ENCODE measurements at regions not wholly inside any gene's neighbourhood (a gene's known extent, or its start where the extent isn't known, plus 50 kb on each side); places are given as distances from the start of the nearest gene placed in this dataset.

DNA sequence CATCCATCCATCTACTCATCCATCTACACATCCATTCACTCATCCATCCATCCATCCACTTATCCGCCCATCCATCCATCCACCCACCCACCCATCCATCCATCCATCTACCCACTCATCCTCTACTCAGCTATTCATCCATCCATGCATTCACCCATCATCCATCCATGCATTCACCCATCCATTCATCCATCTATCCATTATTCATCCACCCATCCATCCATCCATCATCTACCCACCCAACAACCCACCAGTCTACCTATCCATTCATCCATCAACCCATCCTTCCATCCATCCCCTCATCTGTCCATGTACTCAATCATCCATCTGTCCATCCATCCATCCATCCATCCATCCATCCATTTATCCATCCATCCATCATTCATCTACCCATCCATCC is 972.7 kb downstream of the BRD1 start:
- no peak overlapping the region for H3K4me3 ChIP-seq
- intact Hi-C loops (cut with DNase I): no loop called here
- no peak overlapping the region for H3K27ac ChIP-seq
- H3K9me3 ChIP-seq (replicated peaks in 1 of 3): no peaks in the 10 kb centered on the region
- DNase-seq: no peak
- no peaks in the 10 kb centered on the region for H3K4me1 ChIP-seq (replicated peaks in 1 of 2)
- TF ChIP-seq, protein P1, sequence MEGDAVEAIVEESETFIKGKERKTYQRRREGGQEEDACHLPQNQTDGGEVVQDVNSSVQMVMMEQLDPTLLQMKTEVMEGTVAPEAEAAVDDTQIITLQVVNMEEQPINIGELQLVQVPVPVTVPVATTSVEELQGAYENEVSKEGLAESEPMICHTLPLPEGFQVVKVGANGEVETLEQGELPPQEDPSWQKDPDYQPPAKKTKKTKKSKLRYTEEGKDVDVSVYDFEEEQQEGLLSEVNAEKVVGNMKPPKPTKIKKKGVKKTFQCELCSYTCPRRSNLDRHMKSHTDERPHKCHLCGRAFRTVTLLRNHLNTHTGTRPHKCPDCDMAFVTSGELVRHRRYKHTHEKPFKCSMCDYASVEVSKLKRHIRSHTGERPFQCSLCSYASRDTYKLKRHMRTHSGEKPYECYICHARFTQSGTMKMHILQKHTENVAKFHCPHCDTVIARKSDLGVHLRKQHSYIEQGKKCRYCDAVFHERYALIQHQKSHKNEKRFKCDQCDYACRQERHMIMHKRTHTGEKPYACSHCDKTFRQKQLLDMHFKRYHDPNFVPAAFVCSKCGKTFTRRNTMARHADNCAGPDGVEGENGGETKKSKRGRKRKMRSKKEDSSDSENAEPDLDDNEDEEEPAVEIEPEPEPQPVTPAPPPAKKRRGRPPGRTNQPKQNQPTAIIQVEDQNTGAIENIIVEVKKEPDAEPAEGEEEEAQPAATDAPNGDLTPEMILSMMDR (IDR thresholded peaks at IDR 0.05): no peak
- TF ChIP-seq POLR2A (IDR thresholded peaks at IDR 0.05): no peak
- H3K27me3 ChIP-seq: no peaks in the 10 kb centered on the region
- 64 to 84% (median 65%) methylated on average over 1 of the region's 1 CpG for WGBS, 4 donors
- H3K36me3 ChIP-seq (replicated peaks in 1 of 2): no peaks in the 10 kb centered on the region

DNA sequence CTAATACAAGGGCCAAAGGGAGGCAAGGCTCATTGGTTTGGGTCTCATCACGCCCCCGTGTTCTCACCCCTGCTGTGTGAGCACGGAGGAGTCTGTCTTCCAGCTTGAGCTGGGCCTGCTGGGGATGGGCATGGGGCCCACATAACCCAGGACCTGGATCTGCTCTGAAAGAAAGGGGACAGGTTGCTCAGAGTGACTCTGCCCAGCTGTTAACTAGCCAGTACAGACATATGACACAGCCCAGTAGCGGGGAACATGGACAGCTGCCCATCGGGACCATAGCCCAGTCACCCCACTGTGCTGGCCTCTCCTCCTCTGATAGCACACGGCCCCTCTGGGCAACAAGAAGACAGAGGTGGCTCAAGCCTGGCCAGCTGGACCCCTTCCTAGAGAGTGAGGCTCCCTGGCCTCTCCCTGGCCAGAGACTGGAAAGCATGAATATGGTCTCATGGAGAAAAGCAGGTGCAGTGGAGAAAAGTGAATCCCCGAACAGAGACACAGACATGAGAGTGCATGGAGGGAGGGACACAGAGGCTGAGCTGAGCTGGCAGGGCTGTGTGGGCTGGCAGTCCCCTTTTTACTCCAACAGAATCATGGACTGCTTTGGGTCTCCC is 973.9 kb downstream of the BRD1 start:
- Histone ChIP-seq H3K9me3 (replicated peaks in 1 of 3) (no peaks in the 10 kb centered on the region), H3K4me3 (no peak overlapping the region), H3K27ac (no peak overlapping the region), H3K4me1 (replicated peaks in 1 of 2) (no peaks in the 10 kb centered on the region), H3K27me3 (no peaks in the 10 kb centered on the region), H3K36me3 (replicated peaks in 1 of 2) (no peaks in the 10 kb centered on the region)
- WGBS, 4 donors: 76 to 85% (median 82%) methylated on average over 5 to 7 of the region's 7 CpGs
- intact Hi-C loops (cut with DNase I): no loop called here
- DNase-seq: no peak
- TF ChIP-seq, protein P1 (IDR thresholded peaks at IDR 0.05): no peak
- TF ChIP-seq POLR2A (IDR thresholded peaks at IDR 0.05): no peak

DNA sequence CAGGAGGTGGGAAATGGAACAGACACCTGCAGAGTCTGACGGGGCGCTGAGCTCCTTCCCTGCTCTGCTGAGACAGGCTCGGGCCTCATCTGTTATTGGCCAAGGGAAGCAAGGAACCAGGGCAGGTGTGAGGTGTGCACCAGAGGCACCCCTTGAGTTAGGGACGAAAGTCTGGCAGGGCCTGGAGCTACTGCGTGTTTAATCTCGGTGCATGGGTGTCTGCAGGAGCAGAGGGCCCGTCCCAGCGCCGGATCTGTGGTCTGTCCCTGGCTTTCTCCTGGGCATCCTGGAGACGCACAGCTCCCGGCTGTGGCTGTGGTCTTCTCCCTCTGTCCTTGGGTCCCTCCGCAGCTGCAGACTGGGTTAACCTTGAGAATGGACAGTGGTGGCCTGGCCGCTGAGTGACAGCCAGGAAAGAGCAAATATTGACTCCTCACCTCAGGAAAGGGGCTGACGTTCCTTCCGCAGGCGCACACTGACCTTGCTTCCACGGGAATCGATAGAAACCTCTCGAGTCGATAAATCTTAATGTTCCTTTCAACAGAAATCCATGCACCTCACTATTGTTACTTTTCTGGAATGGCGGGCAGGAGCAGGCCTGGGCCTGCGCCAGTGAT is 975.6 kb downstream of the BRD1 start:
- TF ChIP-seq POLR2A (IDR thresholded peaks at IDR 0.05): no peak
- TF ChIP-seq, protein P1 (IDR thresholded peaks at IDR 0.05): no peak
- 77 to 88% (median 78%) methylated on average over 11 to 22 of the region's 22 CpGs for WGBS, 4 donors

DNA sequence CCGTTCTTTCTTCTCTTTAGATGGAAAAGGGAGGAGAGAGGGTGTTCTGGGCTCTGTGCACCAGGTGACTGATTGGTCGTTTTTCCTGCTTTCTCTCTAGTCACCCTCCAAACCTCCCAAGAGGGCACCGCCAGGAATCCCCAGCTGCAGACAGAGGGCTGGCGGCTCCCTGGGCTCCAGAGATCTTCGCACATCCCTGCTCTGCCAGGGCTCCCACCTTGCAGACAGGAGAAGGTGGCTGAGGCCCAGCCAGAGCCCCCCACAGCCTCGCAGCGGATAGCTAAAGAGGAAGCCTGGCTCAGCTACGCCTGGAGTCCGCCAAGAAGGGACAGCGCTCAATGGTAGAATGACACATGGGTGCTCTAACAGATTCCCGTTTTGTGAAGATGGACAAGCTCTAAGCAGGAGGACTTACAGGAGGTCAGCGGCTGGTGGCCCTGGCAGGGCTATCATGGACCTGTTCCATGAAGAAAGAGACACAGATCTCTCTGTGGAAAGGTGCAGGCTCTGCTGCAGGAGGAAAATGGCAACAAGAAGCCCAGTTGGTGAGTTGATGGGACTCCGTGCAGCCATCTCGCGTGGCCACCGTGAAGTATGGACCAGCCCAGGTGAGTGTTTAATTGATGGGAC is 976.9 kb downstream of the BRD1 start:
- Histone ChIP-seq H3K4me1 (replicated peaks in 1 of 2) (no peaks in the 10 kb centered on the region), H3K27me3 (no peaks in the 10 kb centered on the region), H3K4me3 (no peak overlapping the region), H3K27ac (no peak overlapping the region), H3K36me3 (replicated peaks in 1 of 2) (no peaks in the 10 kb centered on the region), H3K9me3 (replicated peaks in 1 of 3) (no peaks in the 10 kb centered on the region)
- WGBS, 4 donors: 64 to 89% (median 83%) methylated on average over 15 to 16 of the region's 16 CpGs
- intact Hi-C loops (cut with DNase I): no loop called here
- no peak for TF ChIP-seq POLR2A (IDR thresholded peaks at IDR 0.05)
- TF ChIP-seq, protein P1 (IDR thresholded peaks at IDR 0.05): no peak
- DNase-seq: no peak

More for the DNA sequence above, 975.6 kb downstream of the BRD1 start:
- DNase-seq: no peak
- Histone ChIP-seq H3K27me3 (no peaks in the 10 kb centered on the region), H3K4me3 (no peak overlapping the region), H3K4me1 (replicated peaks in 1 of 2) (no peaks in the 10 kb centered on the region), H3K27ac (no peak overlapping the region), H3K36me3 (replicated peaks in 1 of 2) (no peaks in the 10 kb centered on the region), H3K9me3 (replicated peaks in 1 of 3) (no peaks in the 10 kb centered on the region)
- intact Hi-C loops (cut with DNase I): no loop called here

Data from adrenal gland (tissue), 9 donors.